HEK293 (cell line): ENCODE measurements at regions not wholly inside any gene's neighbourhood (a gene's known extent, or its start where the extent isn't known, plus 50 kb on each side); places are given as distances from the start of the nearest gene placed in this dataset.

Experiments used
- CTCF ChIA-PET: fragments of 350-600 bp; formaldehyde crosslinking; extraction: SDS; loops from one replicate; lab custom pipeline; 2021; ENCODE audit warnings: antibody characterized with exemption; lab: Yijun Ruan, JAX
- POLR2A ChIA-PET: fragments of 300-600 bp; formaldehyde crosslinking; extraction: SDS; loops from one replicate; lab custom pipeline; 2020; ENCODE audit warnings: antibody characterized with exemption, inconsistent platforms; lab: Yijun Ruan, JAX
- H3K27ac ChIP-seq: fragments of 200-500 bp; sonication (Bioruptor generic); 2 replicates; pipeline ENCODE4 v1.5.1; 2014; ENCODE audit warnings: low read depth, low read length, control low read depth, inconsistent platforms; ENCODE audit errors: extremely low read depth
- H3K36me3 ChIP-seq, 2 experiments: fragments of 200-500 bp in 1 of 2; sonication (Bioruptor generic) in 1 of 2; 1 replicate in 1 of 2; 2 replicates in 1 of 2; pipeline ENCODE4 v1.5.1; 2014 to 2017; ENCODE audit warnings: inconsistent platforms in 2 of 2, low read length in 2 of 2; ENCODE audit not compliant: control insufficient read depth in 2 of 2, insufficient read depth in 1 of 2
- H3K4me1 ChIP-seq: fragments of 200-500 bp; sonication (Bioruptor generic); 2 replicates; pipeline ENCODE4 v1.5.1; 2014; ENCODE audit warnings: mild to moderate bottlenecking, low read length, inconsistent platforms; ENCODE audit not compliant: control insufficient read depth, insufficient read depth
- H3K4me3 ChIP-seq: 2 replicates; pipeline ENCODE4 v1.5.1; 2011; ENCODE audit warnings: low read depth, mild to moderate bottlenecking, control low read depth, low read length, moderate library complexity
- H3K9me3 ChIP-seq: fragments of 200-500 bp; sonication (Bioruptor generic); 2 replicates; pipeline ENCODE4 v1.5.1; 2014; ENCODE audit warnings: low read depth, low read length, inconsistent platforms; ENCODE audit not compliant: control insufficient read depth, insufficient read depth
- HOXA7 ChIP-seq: sonication (generic); formaldehyde crosslinking; IDR thresholded peaks from 2 replicates; pipeline ENCODE4 v1.8.1; 2022; ENCODE audit warnings: missing genetic modification reagents, borderline replicate concordance
- KLF8 ChIP-seq: fragments of 450-650 bp; formaldehyde crosslinking; IDR thresholded peaks from 2 replicates; pipeline ENCODE4 v1.5.1; 2016; ENCODE audit warnings: missing biosample characterization, missing genetic modification characterization
- MZF1 ChIP-seq: fragments of 450-650 bp; formaldehyde crosslinking; IDR thresholded peaks from 2 replicates; pipeline ENCODE4 v1.5.1; 2017; ENCODE audit warnings: missing biosample characterization, missing genetic modification characterization, borderline replicate concordance
- ZNF157 ChIP-seq: fragments of 450-650 bp; formaldehyde crosslinking; IDR thresholded peaks from 2 replicates; pipeline ENCODE4 v1.5.1; 2016; ENCODE audit warnings: missing biosample characterization, missing genetic modification characterization
- ZNF211 ChIP-seq: fragments of 450-650 bp; formaldehyde crosslinking; IDR thresholded peaks from 2 replicates; pipeline ENCODE4 v1.5.1; 2016; ENCODE audit warnings: low read depth, missing biosample characterization, missing genetic modification characterization
- ZNF37A ChIP-seq: fragments of 450-650 bp; IDR thresholded peaks from 2 replicates; pipeline ENCODE4 v1.5.1; 2018; ENCODE audit warnings: missing biosample characterization, missing genetic modification characterization
- ZNF404 ChIP-seq: fragments of 450-650 bp; formaldehyde crosslinking; IDR thresholded peaks from 2 replicates; pipeline ENCODE4 v1.5.1; 2017; ENCODE audit warnings: missing biosample characterization, missing genetic modification characterization
- ZNF510 ChIP-seq: fragments of 450-650 bp; formaldehyde crosslinking; IDR thresholded peaks from 2 replicates; pipeline ENCODE4 v1.5.1; 2018; ENCODE audit warnings: mild to moderate bottlenecking, missing genetic modification characterization, missing biosample characterization; ENCODE audit not compliant: insufficient replicate concordance
- ZNF560 ChIP-seq: fragments of 450-650 bp; formaldehyde crosslinking; IDR thresholded peaks from 2 replicates; pipeline ENCODE4 v1.5.1; 2017; ENCODE audit warnings: missing biosample characterization, missing genetic modification characterization, borderline replicate concordance
- ZNF654 ChIP-seq: fragments of 450-650 bp; formaldehyde crosslinking; IDR thresholded peaks from 2 replicates; pipeline ENCODE4 v1.5.1; 2016; ENCODE audit warnings: low read depth, missing biosample characterization, missing genetic modification characterization
- ZNF777 ChIP-seq: fragments of 450-650 bp; formaldehyde crosslinking; IDR thresholded peaks from 2 replicates; pipeline ENCODE4 v1.5.1; 2017; ENCODE audit warnings: missing biosample characterization, missing genetic modification characterization, borderline replicate concordance
- TF ChIP-seq, protein P1 (sequence below): fragments of 450-650 bp; formaldehyde crosslinking; IDR thresholded peaks from 2 replicates; pipeline ENCODE4 v1.5.1; 2016; ENCODE audit warnings: missing biosample characterization, missing genetic modification characterization
- TF ChIP-seq, protein P2 (sequence below): fragments of 450-650 bp; IDR thresholded peaks from 2 replicates; pipeline ENCODE4 v1.5.1; 2018; ENCODE audit warnings: missing biosample characterization, missing genetic modification characterization
- TF ChIP-seq, protein P3 (sequence below): fragments of 450-650 bp; formaldehyde crosslinking; IDR thresholded peaks from 2 replicates; pipeline ENCODE4 v1.5.1; 2016; ENCODE audit warnings: missing biosample characterization, missing genetic modification characterization
- TF ChIP-seq, protein P4 (sequence below): fragments of 450-650 bp; formaldehyde crosslinking; IDR thresholded peaks from 2 replicates; pipeline ENCODE4 v1.5.1; 2017; ENCODE audit warnings: missing biosample characterization, mild to moderate bottlenecking, missing genetic modification characterization, moderate library complexity

DNA sequence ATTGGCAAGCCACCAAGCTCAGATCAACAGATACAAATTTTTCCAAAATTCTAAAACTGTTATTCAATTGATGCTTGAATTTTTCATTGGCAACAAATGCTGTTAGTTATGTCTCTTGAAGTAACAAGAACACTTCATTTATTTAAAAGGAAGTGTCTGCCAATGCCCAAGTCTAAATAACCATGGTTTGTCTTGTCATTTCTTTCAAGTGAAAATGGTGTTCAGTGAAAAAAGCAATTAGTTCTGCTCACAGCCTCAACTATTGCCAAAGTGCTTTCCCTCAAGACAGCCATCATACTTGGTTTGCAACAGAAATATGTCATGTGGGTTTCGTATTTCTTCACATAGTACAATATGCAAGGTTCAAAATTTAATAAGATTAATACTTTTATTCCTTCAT, 312.6 kb upstream of the LMCD1 start (continued):
- TF ChIP-seq, protein P1, sequence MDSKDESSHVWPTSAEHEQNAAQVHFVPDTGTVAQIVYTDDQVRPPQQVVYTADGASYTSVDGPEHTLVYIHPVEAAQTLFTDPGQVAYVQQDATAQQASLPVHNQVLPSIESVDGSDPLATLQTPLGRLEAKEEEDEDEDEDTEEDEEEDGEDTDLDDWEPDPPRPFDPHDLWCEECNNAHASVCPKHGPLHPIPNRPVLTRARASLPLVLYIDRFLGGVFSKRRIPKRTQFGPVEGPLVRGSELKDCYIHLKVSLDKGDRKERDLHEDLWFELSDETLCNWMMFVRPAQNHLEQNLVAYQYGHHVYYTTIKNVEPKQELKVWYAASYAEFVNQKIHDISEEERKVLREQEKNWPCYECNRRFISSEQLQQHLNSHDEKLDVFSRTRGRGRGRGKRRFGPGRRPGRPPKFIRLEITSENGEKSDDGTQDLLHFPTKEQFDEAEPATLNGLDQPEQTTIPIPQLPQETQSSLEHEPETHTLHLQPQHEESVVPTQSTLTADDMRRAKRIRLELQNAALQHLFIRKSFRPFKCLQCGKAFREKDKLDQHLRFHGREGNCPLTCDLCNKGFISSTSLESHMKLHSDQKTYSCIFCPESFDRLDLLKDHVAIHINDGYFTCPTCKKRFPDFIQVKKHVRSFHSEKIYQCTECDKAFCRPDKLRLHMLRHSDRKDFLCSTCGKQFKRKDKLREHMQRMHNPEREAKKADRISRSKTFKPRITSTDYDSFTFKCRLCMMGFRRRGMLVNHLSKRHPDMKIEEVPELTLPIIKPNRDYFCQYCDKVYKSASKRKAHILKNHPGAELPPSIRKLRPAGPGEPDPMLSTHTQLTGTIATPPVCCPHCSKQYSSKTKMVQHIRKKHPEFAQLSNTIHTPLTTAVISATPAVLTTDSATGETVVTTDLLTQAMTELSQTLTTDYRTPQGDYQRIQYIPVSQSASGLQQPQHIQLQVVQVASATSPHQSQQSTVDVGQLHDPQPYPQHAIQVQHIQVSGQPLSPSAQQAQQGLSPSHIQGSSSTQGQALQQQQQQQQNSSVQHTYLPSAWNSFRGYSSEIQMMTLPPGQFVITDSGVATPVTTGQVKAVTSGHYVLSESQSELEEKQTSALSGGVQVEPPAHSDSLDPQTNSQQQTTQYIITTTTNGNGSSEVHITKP (tag by site-specific recombination) = no peak
- TF ChIP-seq ZNF560 (tag by site-specific recombination) = no peak

DNA sequence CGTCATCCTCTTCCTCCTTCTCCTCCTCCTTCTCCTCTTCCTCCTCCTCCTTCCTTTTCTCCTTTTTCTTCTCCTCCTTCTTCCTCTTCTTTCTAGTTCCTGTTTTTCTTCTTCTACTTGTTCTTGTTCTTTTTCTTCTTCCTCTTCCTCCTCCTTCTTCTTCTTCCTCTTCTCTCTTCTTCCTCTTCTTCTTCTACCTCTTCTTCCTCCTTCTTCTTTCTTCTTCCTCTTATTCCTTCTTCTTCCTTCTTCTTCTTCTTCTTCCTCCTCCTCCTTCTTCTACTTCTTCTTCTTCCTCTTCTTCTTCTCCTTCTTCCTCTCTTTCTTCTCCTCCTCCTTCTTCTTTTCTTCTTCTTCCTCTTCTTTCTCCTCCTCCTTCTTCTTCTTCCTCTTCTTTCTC, 310.2 kb upstream of the LMCD1 start:
- no peaks in the 10 kb centered on the region for H3K4me1 ChIP-seq
- CTCF ChIA-PET = no interaction called here
- no peak for TF ChIP-seq ZNF211 (tag by site-specific recombination)
- TF ChIP-seq, protein P2, sequence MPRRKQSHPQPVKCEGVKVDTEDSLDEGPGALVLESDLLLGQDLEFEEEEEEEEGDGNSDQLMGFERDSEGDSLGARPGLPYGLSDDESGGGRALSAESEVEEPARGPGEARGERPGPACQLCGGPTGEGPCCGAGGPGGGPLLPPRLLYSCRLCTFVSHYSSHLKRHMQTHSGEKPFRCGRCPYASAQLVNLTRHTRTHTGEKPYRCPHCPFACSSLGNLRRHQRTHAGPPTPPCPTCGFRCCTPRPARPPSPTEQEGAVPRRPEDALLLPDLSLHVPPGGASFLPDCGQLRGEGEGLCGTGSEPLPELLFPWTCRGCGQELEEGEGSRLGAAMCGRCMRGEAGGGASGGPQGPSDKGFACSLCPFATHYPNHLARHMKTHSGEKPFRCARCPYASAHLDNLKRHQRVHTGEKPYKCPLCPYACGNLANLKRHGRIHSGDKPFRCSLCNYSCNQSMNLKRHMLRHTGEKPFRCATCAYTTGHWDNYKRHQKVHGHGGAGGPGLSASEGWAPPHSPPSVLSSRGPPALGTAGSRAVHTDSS (tag by site-specific recombination) = peak; percentile 83
- H3K9me3 ChIP-seq = no peaks in the 10 kb centered on the region
- POLR2A ChIA-PET = no interaction called here
- H3K4me3 ChIP-seq = no peak overlapping the region
- H3K27ac ChIP-seq = no peak overlapping the region
- no peaks in the 10 kb centered on the region for H3K36me3 ChIP-seq

GRCh38 chr3:8197384-8197783, 304.2 kb upstream of the LMCD1 start:
- Histone ChIP-seq H3K4me3 (no peak overlapping the region), H3K9me3 (no peaks in the 10 kb centered on the region), H3K27ac (no peak overlapping the region), H3K4me1 (no peaks in the 10 kb centered on the region), H3K36me3 (no peaks in the 10 kb centered on the region)
- POLR2A ChIA-PET = no interaction called here
- TF ChIP-seq ZNF37A (tag by site-specific recombination) (no peak), ZNF404 (no peak), ZNF777 (no peak), KLF8 (tag by site-specific recombination) (no peak), ZNF654 (tag by site-specific recombination) (no peak), HOXA7 (no peak), ZNF510 (tag by site-specific recombination) (no peak), MZF1 (tag by site-specific recombination) (no peak), ZNF157 (tag by site-specific recombination) (no peak)
- TF ChIP-seq, protein P3, sequence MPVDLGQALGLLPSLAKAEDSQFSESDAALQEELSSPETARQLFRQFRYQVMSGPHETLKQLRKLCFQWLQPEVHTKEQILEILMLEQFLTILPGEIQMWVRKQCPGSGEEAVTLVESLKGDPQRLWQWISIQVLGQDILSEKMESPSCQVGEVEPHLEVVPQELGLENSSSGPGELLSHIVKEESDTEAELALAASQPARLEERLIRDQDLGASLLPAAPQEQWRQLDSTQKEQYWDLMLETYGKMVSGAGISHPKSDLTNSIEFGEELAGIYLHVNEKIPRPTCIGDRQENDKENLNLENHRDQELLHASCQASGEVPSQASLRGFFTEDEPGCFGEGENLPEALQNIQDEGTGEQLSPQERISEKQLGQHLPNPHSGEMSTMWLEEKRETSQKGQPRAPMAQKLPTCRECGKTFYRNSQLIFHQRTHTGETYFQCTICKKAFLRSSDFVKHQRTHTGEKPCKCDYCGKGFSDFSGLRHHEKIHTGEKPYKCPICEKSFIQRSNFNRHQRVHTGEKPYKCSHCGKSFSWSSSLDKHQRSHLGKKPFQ = no peak
- TF ChIP-seq, protein P4, sequence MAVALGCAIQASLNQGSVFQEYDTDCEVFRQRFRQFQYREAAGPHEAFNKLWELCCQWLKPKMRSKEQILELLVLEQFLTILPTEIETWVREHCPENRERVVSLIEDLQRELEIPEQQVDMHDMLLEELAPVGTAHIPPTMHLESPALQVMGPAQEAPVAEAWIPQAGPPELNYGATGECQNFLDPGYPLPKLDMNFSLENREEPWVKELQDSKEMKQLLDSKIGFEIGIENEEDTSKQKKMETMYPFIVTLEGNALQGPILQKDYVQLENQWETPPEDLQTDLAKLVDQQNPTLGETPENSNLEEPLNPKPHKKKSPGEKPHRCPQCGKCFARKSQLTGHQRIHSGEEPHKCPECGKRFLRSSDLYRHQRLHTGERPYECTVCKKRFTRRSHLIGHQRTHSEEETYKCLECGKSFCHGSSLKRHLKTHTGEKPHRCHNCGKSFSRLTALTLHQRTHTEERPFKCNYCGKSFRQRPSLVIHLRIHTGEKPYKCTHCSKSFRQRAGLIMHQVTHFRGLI (tag by site-specific recombination) = no peak
- CTCF ChIA-PET = no interaction called here
